Thyroid gland (tissue), 4 donors: ENCODE measurements at regions not wholly inside any gene's neighbourhood (a gene's known extent, or its start where the extent isn't known, plus 50 kb on each side); places are given as distances from the start of the nearest gene placed in this dataset.
"Not testable (repeated sequence)": the region's sequence is repeated elsewhere in the genome, so short reads cannot be mapped to it uniquely, and the experiment has no call there.

Experiments
- POLR2A ChIP-seq, 2 donors: fragments of 450-650 bp; IDR thresholded peaks; one replicate each; pipeline ENCODE4 v1.6.1; 2017; ENCODE audit warnings: antibody characterized with exemption in 2 of 2, mild to moderate bottlenecking in 2 of 2, moderate library complexity in 1 of 2
- TF ChIP-seq, protein P1 (sequence below), 6 experiments: fragments of 200-600 bp in 3 of 6; fragments of 450-650 bp in 3 of 6; sonication (generic) in 3 of 6; IDR thresholded peaks; one replicate each; pipeline ENCODE4 v1.5.1; 2016 to 2019; ENCODE audit warnings: antibody characterized with exemption in 6 of 6, mild to moderate bottlenecking in 2 of 6, inconsistent platforms in 1 of 6, moderate library complexity in 1 of 6

DNA sequence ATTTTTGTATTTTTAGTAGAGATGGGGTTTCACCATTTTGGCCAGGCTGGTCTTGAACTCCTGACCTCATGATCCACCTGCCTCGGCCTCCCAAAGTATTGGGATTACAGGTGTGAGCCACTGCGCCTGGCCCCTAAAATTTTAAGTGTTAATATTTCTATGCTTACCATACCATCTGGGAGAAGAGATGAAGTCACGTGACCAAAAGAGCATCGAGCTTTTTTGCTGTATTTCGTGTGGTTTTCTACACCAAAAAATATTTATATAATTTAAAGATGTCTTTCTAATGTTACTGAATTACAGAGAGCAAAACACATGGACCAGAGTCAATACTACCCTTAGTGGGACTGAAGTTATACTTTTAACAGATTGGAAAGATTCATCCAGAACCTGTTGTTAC lies 400.9 kb downstream of the SOCS6 start:
- TF ChIP-seq, protein P1, sequence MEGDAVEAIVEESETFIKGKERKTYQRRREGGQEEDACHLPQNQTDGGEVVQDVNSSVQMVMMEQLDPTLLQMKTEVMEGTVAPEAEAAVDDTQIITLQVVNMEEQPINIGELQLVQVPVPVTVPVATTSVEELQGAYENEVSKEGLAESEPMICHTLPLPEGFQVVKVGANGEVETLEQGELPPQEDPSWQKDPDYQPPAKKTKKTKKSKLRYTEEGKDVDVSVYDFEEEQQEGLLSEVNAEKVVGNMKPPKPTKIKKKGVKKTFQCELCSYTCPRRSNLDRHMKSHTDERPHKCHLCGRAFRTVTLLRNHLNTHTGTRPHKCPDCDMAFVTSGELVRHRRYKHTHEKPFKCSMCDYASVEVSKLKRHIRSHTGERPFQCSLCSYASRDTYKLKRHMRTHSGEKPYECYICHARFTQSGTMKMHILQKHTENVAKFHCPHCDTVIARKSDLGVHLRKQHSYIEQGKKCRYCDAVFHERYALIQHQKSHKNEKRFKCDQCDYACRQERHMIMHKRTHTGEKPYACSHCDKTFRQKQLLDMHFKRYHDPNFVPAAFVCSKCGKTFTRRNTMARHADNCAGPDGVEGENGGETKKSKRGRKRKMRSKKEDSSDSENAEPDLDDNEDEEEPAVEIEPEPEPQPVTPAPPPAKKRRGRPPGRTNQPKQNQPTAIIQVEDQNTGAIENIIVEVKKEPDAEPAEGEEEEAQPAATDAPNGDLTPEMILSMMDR (IDR thresholded peaks at IDR 0.05) = not testable (repeated sequence)
- not testable (repeated sequence) for TF ChIP-seq POLR2A (IDR thresholded peaks at IDR 0.05)
